Small intestine (tissue), 7 donors: ENCODE measurements at regions not wholly inside any gene's neighbourhood (a gene's known extent, or its start where the extent isn't known, plus 50 kb on each side); places are given as distances from the start of the nearest gene placed in this dataset.

Experiments
- DNase-seq, 2 donors: peaks; one replicate each; pipeline versions ENCODE4 v3.0.0 to v3.0.0-alpha.2; 2013
- FAIRE-seq: peaks from 2 replicates; lab custom pipeline; 2012; peaks lifted over from hg19 to GRCh38; lab: Jason Lieb, UNC
- H3K27ac ChIP-seq, 3 donors: one replicate each; pipeline ENCODE4 v1.5.1; 2013; ENCODE audit warnings: low read length in 2 of 3, mild to moderate bottlenecking in 2 of 3, control low read depth in 1 of 3, inconsistent platforms in 1 of 3, low read depth in 1 of 3, moderate library complexity in 1 of 3
- H3K27me3 ChIP-seq, 3 donors: one replicate each; pipeline ENCODE4 v1.6.1; 2013; ENCODE audit warnings: low read length in 3 of 3, inconsistent platforms in 1 of 3; ENCODE audit not compliant: control insufficient read depth in 3 of 3, insufficient read depth in 3 of 3
- H3K36me3 ChIP-seq, 3 donors: one replicate each; pipeline ENCODE4 v1.6.1; 2013; ENCODE audit warnings: low read length in 3 of 3, inconsistent platforms in 1 of 3, low read depth in 1 of 3, mild to moderate bottlenecking in 1 of 3, moderate library complexity in 1 of 3; ENCODE audit not compliant: control insufficient read depth in 3 of 3, insufficient read depth in 2 of 3
- H3K4me1 ChIP-seq, 3 donors: one replicate each; pipeline ENCODE4 v1.6.1; 2013; ENCODE audit warnings: low read length in 2 of 3, inconsistent platforms in 1 of 3, low read depth in 1 of 3, mild to moderate bottlenecking in 1 of 3, moderate library complexity in 1 of 3; ENCODE audit not compliant: control insufficient read depth in 3 of 3, insufficient read depth in 2 of 3
- H3K4me3 ChIP-seq, 3 donors: one replicate each; pipeline ENCODE4 v1.5.1; 2013; ENCODE audit warnings: low read length in 3 of 3, control low read depth in 1 of 3, inconsistent platforms in 1 of 3, low read depth in 1 of 3, mild to moderate bottlenecking in 1 of 3, moderate library complexity in 1 of 3
- H3K9me3 ChIP-seq, 2 donors: one replicate each; pipeline ENCODE4 v1.6.1; 2013; ENCODE audit warnings: low read depth in 1 of 2, low read length in 1 of 2; ENCODE audit not compliant: control insufficient read depth in 2 of 2, insufficient read depth in 1 of 2
- WGBS, 3 donors: extraction: QIAGEN DNeasy Blood & Tissue Kit; methylation state at CpG; one replicate each; pipeline ENCODE4 v1.1.7; 2013; 5-methylcytosine and 5-hydroxymethylcytosine counted together
- donor health status: healthy with polysubstance abuse.
- donor health status: control.
- donor health status: control.
- donor health status: Bipolar disorder and iron deficiency.
- donor health status: healthy.

- H3K4me1 ChIP-seq, result no peaks in the 10 kb centered on the region
- 96 to 98% (median 96%) methylated on average over 22 to 29 of the region's 29 CpGs for WGBS, 3 donors
Measured at GRCh38 chr10:121365566-121365965, 232.7 kb downstream of the FGFR2 start.

GRCh38 chr10:121368347-121369025 lies 229.8 kb downstream of the FGFR2 start:
- H3K36me3 ChIP-seq, result no peaks in the 10 kb centered on the region
- peak; percentile 10 to 14 for DNase-seq

More at GRCh38 chr10:121365566-121365965, 232.7 kb downstream of the FGFR2 start:
- no peak for DNase-seq
- Histone ChIP-seq H3K27ac (no peak overlapping the region), H3K27me3 (no peaks in the 10 kb centered on the region), H3K4me3 (no peak overlapping the region), H3K9me3 (no peaks in the 10 kb centered on the region), H3K36me3 (no peaks in the 10 kb centered on the region)
- FAIRE-seq, result no peak

GRCh38 chr10:121369616-121370015 lies 228.6 kb downstream of the FGFR2 start:
- Histone ChIP-seq H3K27me3 (no peaks in the 10 kb centered on the region), H3K4me1 (no peaks in the 10 kb centered on the region), H3K27ac (no peak overlapping the region), H3K9me3 (no peaks in the 10 kb centered on the region), H3K4me3 (no peak overlapping the region), H3K36me3 (no peaks in the 10 kb centered on the region)
- 61 to 75% (median 74%) methylated on average over 3 of the region's 3 CpGs for WGBS, 3 donors
- FAIRE-seq (no peak), DNase-seq (no peak)

More at GRCh38 chr10:121368347-121369025, 229.8 kb downstream of the FGFR2 start:
- H3K4me3 ChIP-seq, result no peak overlapping the region
- no peak for FAIRE-seq
- H3K27me3 ChIP-seq, result no peaks in the 10 kb centered on the region
- H3K4me1 ChIP-seq, result no peaks in the 10 kb centered on the region
- H3K27ac ChIP-seq, result no peak overlapping the region
- WGBS, 3 donors, result 55 to 65% (median 65%) methylated on average over 9 of the region's 9 CpGs
- no peaks in the 10 kb centered on the region for H3K9me3 ChIP-seq

GRCh38 chr10:121371836-121372235 lies 226.4 kb downstream of the FGFR2 start:
- WGBS, 3 donors, result 78 to 92% (median 89%) methylated on average over 3 of the region's 3 CpGs
- FAIRE-seq (no peak), DNase-seq (no peak)
- H3K4me3 ChIP-seq, result no peak overlapping the region
- H3K27me3 ChIP-seq, result no peaks in the 10 kb centered on the region
- no peak overlapping the region for H3K27ac ChIP-seq
- no peaks in the 10 kb centered on the region for H3K36me3 ChIP-seq
- no peaks in the 10 kb centered on the region for H3K4me1 ChIP-seq
- no peaks in the 10 kb centered on the region for H3K9me3 ChIP-seq

GRCh38 chr10:121373411-121373810 lies 224.8 kb downstream of the FGFR2 start:
- DNase-seq (peak in 1 of 2 donors; percentile 29), FAIRE-seq (no peak)
- no peaks in the 10 kb centered on the region for H3K4me1 ChIP-seq
- H3K27me3 ChIP-seq, result no peaks in the 10 kb centered on the region
- no peaks in the 10 kb centered on the region for H3K9me3 ChIP-seq
- H3K4me3 ChIP-seq, result no peak overlapping the region
- 34 to 55% (median 37%) methylated on average over 2 of the region's 2 CpGs for WGBS, 3 donors
- no peaks in the 10 kb centered on the region for H3K36me3 ChIP-seq
- no peak overlapping the region for H3K27ac ChIP-seq

GRCh38 chr10:121374121-121374520 lies 224.1 kb downstream of the FGFR2 start:
- DNase-seq, result peak in 1 of 2 donors; percentile 16
- Histone ChIP-seq H3K4me1 (no peaks in the 10 kb centered on the region), H3K4me3 (no peak overlapping the region), H3K27ac (no peak overlapping the region), H3K27me3 (no peaks in the 10 kb centered on the region), H3K9me3 (no peaks in the 10 kb centered on the region), H3K36me3 (no peaks in the 10 kb centered on the region)
- no peak for FAIRE-seq
- WGBS, 3 donors, result 65 to 82% (median 66%) methylated on average over 12 of the region's 12 CpGs

GRCh38 chr10:121375172-121375571 lies 223.1 kb downstream of the FGFR2 start:
- H3K36me3 ChIP-seq, result no peaks in the 10 kb centered on the region
- no peaks in the 10 kb centered on the region for H3K4me1 ChIP-seq
- H3K9me3 ChIP-seq, result no peaks in the 10 kb centered on the region
- DNase-seq (no peak), FAIRE-seq (no peak)
- no peak overlapping the region for H3K27ac ChIP-seq
- 59 to 80% (median 74%) methylated on average over 6 of the region's 6 CpGs for WGBS, 3 donors
- no peak overlapping the region for H3K4me3 ChIP-seq
- H3K27me3 ChIP-seq, result no peaks in the 10 kb centered on the region

GRCh38 chr10:121378251-121378801 lies 219.9 kb downstream of the FGFR2 start:
- H3K9me3 ChIP-seq, result no peaks in the 10 kb centered on the region
- H3K4me1 ChIP-seq, result no peaks in the 10 kb centered on the region
- H3K27me3 ChIP-seq, result no peaks in the 10 kb centered on the region
- FAIRE-seq (no peak), DNase-seq (no peak)
- H3K27ac ChIP-seq, result no peak overlapping the region
- no peak overlapping the region for H3K4me3 ChIP-seq
- 79 to 89% (median 88%) methylated on average over 6 of the region's 6 CpGs for WGBS, 3 donors
- H3K36me3 ChIP-seq, result no peaks in the 10 kb centered on the region
